Astrocyte of the spinal cord (primary cell): ENCODE measurements at regions not wholly inside any gene's neighbourhood (a gene's known extent, or its start where the extent isn't known, plus 50 kb on each side); places are given as distances from the start of the nearest gene placed in this dataset.
A peak's percentile ranks its signal among the peaks of the same experiment; 100 is the strongest.

Source experiments
- DNase-seq: peaks from one replicate; pipeline ENCODE4 v3.0.0; 2011; ENCODE audit warnings: low read depth, low spot score
- H3K4me3 ChIP-seq: 2 replicates; pipeline ENCODE4 v1.5.1; 2011; ENCODE audit warnings: low read depth, mild to moderate bottlenecking, low read length, moderate library complexity
- in situ Hi-C: cut with HindIII; loops from 2 replicates; pipeline ENCODE4 v1.10.0; 2017; ENCODE audit warnings: low sequenced_read_pairs
- TF ChIP-seq, protein P1 (sequence below): IDR thresholded peaks from 2 replicates; pipeline ENCODE4 v1.5.1; 2012; ENCODE audit warnings: low read depth, mild to moderate bottlenecking, low read length, inconsistent platforms

GRCh38 chr14:85295318-85295717 is 234.6 kb upstream of the FLRT2 start:
- in situ Hi-C loops: no loop called here
- H3K4me3 ChIP-seq: no peak overlapping the region
- DNase-seq: no peak
- TF ChIP-seq, protein P1, sequence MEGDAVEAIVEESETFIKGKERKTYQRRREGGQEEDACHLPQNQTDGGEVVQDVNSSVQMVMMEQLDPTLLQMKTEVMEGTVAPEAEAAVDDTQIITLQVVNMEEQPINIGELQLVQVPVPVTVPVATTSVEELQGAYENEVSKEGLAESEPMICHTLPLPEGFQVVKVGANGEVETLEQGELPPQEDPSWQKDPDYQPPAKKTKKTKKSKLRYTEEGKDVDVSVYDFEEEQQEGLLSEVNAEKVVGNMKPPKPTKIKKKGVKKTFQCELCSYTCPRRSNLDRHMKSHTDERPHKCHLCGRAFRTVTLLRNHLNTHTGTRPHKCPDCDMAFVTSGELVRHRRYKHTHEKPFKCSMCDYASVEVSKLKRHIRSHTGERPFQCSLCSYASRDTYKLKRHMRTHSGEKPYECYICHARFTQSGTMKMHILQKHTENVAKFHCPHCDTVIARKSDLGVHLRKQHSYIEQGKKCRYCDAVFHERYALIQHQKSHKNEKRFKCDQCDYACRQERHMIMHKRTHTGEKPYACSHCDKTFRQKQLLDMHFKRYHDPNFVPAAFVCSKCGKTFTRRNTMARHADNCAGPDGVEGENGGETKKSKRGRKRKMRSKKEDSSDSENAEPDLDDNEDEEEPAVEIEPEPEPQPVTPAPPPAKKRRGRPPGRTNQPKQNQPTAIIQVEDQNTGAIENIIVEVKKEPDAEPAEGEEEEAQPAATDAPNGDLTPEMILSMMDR: no peak

DNA sequence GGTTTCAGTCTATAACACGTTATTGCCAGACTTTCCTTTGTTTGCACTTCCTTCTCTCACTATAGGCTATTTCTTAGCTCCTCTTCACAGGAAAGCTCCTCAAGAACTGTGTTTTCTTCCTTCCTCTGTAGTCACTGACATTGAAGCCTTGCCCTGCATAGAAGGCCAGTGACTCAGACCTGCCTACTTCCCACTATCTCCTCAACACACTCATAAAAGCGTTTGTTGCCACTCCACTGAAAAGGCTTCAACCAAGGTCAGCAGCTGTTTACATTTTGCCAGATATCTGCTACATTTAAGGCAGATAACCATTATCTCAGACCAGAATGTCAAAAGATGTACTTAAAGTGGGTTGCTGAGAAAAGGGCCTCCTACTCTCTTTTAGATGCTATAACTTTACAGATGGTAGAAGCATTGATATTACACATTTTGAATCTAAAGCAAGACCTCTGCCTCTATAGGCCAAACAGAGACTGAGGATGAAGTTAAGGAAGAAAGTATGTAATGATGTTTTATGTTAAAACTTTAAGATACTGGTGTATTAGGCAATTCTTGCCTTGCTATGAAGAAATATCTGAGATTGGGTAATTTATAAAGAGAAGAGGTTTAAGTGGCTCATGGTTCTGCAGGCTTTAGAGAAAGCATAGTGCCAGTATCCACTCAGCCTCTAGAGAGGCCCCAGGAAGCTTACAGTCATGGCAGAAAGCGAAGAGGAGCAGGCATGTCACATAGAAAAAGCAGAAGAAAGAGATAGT is 233.3 kb upstream of the FLRT2 start:
- H3K4me3 ChIP-seq: no peak overlapping the region
- peak; percentile 36 for DNase-seq
- in situ Hi-C loops: no loop called here
- TF ChIP-seq, protein P1: no peak

- no peak for DNase-seq
- in situ Hi-C loops: no loop called here
- no peak overlapping the region for H3K4me3 ChIP-seq
- TF ChIP-seq, protein P1: no peak
Measured at GRCh38 chr14:85300107-85300506, 229.8 kb upstream of the FLRT2 start.

DNA sequence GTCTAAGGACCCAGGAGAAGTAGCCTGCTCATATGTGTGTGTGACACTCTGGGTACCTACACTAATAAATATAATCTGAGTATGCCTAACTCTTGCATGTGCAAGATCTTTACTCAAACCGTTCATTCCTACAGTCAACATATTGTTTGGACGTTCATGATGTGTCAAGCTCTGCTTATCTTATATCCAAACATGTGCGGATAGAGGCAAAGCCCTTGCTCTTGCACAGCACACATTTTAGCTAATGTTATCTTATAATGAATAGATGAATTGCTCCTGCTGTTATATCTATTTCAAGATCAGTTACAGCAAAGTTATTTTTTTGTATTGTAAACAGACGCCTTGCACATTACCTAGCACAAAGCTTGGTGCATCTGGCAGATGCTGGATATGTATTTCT is 228.4 kb upstream of the FLRT2 start:
- no peak overlapping the region for H3K4me3 ChIP-seq
- in situ Hi-C loops: no loop called here
- TF ChIP-seq, protein P1: no peak
- DNase-seq: no peak

- in situ Hi-C loops: no loop called here
- no peak for DNase-seq
- H3K4me3 ChIP-seq: no peak overlapping the region
- TF ChIP-seq, protein P1: no peak
Measured at GRCh38 chr14:85306024-85306423, 223.9 kb upstream of the FLRT2 start.

- no peak overlapping the region for H3K4me3 ChIP-seq
- peak; percentile 15 for DNase-seq
- TF ChIP-seq, protein P1: no peak
- in situ Hi-C loops: no loop called here
Measured at GRCh38 chr14:85308531-85309300, 221.2 kb upstream of the FLRT2 start.
